Renal cortical epithelial cell (primary cell): ENCODE measurements at regions not wholly inside any gene's neighbourhood (a gene's known extent, or its start where the extent isn't known, plus 50 kb on each side); places are given as distances from the start of the nearest gene placed in this dataset.

Experiments
- DNase-seq: peaks from one replicate; pipeline ENCODE4 v3.0.0-alpha.2; 2011; ENCODE audit warnings: low read depth

DNA sequence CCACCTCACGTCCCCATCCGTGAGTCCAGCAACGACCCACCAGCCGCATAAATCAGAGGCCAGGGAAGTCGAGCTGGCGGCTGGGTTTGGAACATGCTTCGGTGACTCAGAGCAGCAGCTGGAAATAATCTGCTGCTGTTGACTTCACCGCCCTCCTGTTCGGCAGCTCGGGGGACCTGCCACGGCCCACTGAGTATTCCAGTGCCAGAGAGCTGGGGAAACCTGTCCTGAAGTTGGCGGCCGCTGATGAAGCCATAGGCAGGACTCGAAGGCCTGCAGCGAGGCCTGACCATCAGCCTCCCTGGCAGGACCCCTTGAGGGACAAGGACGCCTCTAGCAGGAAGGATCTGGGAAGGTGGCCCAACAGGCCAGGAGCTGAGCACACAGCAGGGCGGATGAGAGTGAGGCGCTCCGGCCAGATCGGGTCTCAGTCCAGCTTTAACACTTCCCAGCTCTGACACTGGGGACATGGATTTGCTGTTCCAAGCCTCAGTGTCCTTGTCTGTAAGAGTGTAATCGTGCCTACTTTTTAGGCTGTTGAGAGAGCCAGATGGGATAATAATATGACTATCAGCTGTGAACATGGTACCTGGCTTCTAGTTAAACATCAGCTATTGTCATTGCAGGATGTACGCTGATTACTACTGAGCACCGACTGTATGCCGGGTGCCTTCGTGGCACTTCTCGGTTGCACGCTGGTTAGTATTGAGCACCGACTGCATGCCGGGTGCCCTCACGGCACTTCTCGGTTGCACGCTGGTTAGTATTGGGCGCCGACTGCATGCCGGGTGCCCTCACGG is 50.4 kb upstream of the CIBAR2 start:
- DNase-seq: peak; percentile 57

GRCh38 chr16:85163278-85164112 is 51.2 kb upstream of the CIBAR2 start:
- no peak for DNase-seq

DNA sequence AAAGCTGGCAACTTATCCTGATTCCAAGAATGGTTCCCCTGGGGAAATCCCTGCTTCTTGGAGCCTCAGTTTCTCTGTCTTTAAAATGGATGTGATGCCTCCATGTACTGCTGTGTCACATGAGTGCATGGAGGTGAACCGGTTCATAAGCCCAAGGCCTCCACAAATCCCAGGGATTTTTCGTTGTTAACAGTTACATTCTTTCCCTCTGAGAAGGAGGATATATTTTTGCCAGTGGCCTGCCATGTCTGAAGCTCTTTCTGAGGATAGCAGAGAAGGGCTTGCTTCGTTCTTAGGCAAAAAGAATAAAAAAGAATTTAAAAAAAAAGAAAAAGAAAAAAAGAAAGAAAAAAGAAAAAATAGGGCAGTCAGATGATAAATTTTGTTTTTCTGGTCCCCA is 52.2 kb upstream of the CIBAR2 start:
- DNase-seq: no peak

DNA sequence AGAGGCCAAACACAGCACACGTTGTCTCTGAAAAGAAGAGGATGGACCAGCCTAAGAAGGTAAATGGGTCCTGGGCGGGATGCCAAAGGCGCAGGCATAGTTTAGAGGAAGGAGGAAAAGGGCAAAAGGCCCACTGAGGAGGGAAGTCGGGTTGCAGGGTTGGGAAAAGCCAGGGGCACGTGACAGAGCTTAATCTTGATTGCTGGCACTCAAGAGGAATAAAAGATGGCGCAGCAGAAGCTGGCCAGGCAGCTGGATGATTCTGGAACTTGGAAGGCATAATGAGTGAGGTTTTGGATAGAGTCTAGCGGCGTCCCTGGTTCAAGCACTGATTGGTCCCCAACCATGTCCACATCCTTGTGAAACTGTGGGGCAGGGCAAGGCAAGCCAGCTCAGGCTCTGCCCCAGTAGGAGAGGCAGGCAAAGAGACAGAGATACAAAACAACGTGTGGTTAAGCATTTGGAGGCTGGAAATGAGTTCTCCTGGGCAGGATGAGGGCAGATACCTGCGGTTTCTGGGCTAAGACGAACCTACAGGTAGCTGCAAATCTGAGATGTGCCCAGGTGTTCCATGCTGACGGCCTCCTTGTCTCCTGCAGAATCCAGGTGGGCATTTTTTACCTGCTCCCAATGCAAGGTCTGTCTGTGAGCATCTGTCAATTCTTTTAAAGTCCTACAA is 52.7 kb upstream of the CIBAR2 start:
- DNase-seq: no peak

- DNase-seq: no peak
Measured at GRCh38 chr16:85165781-85166180, 53.5 kb upstream of the CIBAR2 start.

DNA sequence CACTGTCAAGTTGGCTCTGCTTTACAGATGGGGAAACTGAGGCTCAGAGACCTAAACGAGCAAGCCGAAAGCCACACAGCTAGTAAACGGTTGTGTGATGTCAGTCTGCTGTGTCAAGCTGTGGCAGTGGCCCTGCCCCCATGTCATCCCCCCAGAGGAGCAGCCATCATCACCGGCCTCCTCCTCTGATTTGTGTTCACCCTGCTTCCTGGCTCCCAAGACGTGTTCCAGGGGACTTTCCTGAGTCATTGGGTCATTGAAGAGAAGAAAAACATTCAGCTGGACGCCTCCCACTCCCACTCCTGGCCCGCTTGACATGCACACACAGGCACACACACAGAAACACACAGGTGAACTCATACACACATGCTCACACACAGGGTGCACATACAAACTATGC is 54.0 kb upstream of the CIBAR2 start:
- peak; percentile 24 for DNase-seq

DNA sequence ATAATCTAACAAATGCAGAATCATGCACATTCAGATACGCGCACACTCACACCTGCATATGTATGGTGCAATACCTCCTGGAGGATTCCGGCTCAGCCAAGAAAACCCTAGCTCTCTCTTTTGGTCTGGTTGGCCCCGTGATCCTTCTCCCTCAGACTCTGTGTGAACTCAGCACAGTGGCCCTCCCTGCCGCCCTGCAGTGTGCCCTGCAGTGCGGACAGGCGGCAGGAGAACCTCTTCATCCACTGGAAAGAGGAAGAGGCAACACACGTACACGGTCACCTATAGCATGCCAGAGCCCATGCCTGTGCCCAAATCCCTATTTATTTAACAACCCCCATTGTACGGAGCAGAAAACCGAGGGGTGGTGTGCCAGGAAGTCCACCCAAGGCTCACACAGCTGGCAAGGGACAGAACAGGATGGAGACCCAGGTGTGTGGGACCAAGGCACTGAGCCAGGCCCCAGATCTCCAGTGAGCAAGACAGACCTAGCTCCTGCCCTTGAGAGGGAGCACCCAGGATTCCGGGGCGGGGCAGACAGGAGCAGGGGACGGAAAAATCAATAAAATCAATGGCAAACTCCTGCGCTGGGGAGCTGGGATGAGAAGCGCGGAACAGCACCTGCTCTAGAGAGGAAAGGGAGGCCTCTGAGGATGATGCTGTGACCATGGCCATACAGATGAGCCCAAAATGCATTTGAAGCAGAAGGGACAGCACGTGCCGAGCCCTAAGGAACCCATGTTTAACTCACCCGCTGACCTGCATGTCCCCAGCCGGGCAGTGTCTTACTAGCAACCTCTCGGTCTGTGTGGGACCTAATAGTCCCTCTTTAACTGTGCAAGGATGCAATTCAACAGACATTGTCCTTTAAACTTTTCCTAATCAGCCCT is 54.7 kb upstream of the CIBAR2 start:
- peak; percentile 21 for DNase-seq

- DNase-seq: no peak
Measured at GRCh38 chr16:85167589-85168537, 55.6 kb upstream of the CIBAR2 start.

- DNase-seq: no peak
Measured at GRCh38 chr16:85168732-85169256, 56.5 kb upstream of the CIBAR2 start.

- DNase-seq: no peak
Measured at GRCh38 chr16:85169333-85170065, 57.2 kb upstream of the CIBAR2 start.

DNA sequence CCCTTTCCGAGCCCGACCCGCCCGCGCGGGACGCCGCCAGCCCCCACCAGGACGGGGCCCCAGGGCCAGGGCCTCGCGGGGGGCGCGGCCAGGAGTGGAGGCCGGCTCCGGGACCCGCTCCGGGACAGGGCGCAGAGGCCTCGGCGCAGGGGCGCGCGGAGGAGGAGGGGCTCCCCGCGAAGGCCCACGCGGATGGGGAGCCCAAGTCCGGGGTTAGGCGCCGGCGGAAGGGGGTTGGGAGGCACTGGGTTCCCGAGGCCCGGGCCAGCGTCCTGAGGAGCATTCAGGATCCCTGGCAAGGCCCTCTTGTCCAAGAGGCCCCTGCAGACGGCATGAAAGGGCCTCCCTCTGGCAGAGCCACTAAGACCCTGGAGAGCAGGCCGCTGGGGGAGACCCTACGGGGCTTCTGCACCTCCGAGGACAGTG is 57.8 kb upstream of the CIBAR2 start:
- no peak for DNase-seq

DNA sequence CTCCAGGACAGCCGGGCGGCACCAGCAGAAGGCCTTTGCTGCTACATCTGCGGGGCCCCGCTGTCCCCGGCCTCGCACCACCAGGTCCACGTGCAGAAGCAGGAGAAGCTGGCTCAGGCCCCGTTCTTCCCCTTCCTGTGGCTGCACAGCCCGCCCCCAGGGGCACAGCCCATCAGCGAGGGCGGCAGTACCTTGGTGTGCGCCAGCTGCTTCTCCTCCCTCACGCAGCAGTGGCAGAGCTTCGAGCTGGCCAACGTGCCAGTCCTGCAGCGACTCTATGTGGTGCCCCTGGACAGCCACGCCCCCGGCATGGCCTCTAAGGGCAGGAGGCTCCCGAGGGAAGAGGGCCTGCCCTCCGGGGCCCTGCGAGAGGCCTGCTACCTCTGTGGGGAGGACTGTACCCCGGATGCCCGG is 58.3 kb upstream of the CIBAR2 start:
- DNase-seq: no peak

- DNase-seq: no peak
Measured at GRCh38 chr16:85171004-85171758, 58.9 kb upstream of the CIBAR2 start.

DNA sequence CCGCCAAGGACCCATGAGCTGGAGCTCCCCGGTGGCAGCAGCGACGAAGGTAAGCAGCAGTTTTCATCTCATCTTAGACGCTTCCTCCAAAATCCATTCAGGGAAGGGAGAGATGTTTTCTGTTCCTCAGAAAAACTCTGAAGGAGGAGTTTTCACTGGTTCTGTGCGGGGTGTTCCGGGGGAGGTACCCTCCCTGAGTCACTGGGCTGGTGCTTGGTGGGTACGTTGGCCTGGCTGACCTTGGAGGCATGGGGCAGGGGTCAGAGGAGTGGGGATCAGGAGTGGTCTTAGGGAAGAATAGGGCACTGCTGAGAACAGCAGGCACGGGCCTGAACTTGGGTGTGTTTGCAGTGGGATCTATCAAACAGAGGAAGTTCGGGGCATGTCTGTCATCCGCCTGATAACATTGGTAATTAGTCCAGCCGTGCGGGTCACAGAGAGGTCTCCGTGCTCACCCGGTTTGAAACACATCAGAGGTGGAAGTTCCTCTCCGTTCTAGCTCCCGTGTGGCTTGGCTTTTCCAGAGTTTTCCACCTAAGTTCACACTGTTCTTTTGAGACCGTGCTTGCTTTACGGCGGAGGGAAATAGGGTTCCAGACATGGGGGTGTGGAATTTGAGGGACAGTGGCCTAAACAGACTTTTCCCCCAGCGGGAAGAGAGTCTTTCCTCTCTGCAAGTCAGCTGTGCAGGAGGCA is 59.6 kb upstream of the CIBAR2 start:
- DNase-seq: no peak

DNA sequence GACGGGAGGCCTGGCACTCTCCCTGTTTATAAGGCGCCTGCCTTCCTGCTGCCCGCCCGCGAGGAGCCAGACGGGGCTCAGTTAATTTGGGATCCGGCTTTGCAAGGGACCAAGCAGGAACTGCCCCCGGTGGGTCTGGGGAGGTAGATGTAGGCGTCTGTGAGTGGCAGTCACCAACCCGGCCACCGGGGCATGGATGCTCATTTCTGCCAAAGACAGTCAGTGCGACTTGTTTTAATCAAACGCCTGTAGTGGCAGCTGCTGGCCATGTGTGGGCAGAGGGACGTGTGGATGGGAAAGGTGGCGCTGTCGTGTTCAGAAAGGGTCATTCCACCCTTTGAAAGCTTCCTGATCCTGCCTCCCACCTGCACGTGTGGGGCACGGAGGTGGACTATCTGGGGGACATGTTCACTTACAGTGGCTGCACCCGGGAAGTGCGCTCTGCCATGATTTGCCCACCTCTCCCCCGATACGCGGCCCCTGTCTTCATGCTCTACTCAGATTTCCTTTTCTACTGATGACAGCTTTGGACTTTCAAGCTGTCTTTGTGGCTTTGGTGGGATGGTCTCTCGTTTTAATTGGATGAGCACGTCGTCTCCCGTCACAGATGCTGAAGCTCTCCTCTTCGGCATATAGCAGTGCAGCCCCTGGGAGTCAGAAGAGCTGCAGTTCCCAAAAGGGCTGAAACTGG is 60.3 kb upstream of the CIBAR2 start:
- DNase-seq: peak; percentile 15

- DNase-seq: peak; percentile 90
Measured at GRCh38 chr16:85173146-85173980, 61.1 kb upstream of the CIBAR2 start.
